GM12874 (cell line): ENCODE measurements at regions not wholly inside any gene's neighbourhood (a gene's known extent, or its start where the extent isn't known, plus 50 kb on each side); places are given as distances from the start of the nearest gene placed in this dataset.

Experiments used
- TF ChIP-seq, protein P1 (sequence below): IDR thresholded peaks from 2 replicates; pipeline ENCODE4 v1.5.1; 2011; ENCODE audit warnings: low read depth, mild to moderate bottlenecking, control low read depth, low read length, moderate library complexity; ENCODE audit not compliant: insufficient read depth

DNA sequence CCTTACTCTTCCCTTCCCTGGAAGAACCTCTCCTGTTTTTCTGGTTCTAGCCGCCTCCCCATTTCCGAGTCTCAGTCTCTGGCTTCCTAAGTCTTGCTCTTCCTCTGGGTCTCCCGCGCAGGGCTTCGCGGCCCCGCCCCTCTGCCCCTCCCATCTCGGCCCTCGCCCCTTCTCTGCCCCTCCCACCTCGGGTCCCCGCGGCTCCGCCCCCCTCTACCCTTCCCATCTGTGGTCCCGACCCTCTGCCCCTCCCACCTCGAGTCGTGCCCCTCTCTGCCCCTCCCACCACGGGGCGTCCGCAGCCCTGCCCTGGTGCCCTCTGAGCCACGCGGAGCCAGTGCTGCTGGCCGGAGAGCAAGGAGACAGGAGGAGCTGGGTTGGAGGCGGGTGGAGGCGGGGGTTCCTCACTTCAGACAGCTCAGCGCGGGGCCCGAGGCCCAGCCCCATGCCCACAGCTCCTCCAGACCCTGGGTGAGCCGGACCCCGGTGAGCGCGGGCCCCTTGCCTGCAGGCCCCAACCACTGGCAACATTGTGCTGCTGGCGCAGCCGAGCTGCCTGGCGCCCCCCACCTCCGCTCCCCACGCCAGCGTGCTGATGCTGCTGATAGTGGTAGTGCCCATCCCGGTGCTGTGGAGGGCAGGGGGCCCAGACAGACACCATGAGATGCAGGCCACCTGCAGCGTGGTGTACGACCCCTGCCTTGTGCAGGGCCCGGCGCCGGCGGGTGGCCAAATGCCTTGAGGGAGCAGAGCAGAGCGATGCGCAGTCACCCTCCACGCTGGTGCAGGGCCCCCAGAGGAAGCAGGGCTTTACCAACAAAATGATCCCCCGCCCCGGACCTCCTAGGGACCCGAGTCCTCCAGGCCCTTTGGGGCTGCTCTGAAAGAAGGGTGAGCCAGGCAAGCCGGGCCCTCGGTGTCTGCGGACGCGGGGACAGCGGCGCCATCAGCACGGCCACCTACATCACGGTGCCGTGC lies 2115.3 kb downstream of the TP53TG3F start:
- TF ChIP-seq, protein P1, sequence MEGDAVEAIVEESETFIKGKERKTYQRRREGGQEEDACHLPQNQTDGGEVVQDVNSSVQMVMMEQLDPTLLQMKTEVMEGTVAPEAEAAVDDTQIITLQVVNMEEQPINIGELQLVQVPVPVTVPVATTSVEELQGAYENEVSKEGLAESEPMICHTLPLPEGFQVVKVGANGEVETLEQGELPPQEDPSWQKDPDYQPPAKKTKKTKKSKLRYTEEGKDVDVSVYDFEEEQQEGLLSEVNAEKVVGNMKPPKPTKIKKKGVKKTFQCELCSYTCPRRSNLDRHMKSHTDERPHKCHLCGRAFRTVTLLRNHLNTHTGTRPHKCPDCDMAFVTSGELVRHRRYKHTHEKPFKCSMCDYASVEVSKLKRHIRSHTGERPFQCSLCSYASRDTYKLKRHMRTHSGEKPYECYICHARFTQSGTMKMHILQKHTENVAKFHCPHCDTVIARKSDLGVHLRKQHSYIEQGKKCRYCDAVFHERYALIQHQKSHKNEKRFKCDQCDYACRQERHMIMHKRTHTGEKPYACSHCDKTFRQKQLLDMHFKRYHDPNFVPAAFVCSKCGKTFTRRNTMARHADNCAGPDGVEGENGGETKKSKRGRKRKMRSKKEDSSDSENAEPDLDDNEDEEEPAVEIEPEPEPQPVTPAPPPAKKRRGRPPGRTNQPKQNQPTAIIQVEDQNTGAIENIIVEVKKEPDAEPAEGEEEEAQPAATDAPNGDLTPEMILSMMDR = no peak

- TF ChIP-seq, protein P1 = no peak
These were observed 2116.0 kb downstream of the TP53TG3F start for GRCh38 chr16:35575432-35575821.

- TF ChIP-seq, protein P1 = no peak
These were observed 2126.0 kb downstream of the TP53TG3F start for GRCh38 chr16:35585411-35585810.

DNA sequence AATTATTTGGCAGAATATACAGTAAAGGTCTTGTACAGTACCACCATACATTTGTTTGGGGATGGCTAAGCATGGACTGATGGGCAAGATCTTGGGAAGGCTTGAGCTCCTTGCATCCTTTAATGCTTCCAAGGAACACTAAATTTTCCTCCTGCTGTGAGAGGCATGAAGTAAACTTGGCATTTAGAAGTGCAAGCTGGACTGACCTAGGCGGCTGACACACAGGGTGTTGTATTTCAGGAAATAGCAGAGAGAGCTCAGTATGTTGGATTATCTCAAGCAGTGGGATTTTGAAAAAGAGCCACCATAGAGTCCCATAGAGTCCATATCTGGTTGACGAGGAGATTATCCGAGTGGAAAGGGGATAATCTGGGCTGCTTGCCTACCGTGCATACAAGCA lies 2137.1 kb downstream of the TP53TG3F start:
- TF ChIP-seq, protein P1 = no peak

DNA sequence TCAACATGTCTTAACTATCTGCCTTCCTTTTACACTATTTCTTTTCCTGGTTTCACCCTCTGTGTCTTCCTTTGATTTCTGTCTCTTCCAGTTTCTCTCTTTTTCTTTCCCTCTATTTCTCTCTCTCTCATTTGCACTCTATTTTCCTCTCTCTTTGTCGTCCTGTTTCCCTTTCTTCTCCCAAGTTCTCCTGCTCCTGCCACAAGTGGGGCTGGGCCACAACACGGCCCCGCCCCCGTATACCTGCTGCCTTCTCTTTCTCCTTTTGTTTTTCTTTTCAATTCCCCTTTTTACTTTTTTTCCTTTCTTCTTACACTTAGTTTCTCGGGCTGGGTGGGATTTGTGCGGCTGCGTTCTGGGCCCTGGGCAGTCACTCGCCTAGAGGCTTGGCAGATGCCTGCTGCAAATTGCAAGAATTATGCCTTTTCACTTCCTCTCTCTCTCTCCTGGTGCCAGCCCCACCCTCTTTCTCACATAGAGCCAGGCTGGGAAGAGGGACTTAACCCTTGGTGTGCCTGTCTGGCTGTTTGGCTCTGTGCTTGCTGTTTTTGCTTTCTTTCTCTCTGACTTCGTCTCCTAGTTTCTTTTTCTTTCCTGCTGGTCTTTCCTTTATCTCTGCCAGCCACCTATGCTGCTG lies 2139.4 kb downstream of the TP53TG3F start:
- TF ChIP-seq, protein P1 = no peak

- TF ChIP-seq, protein P1 = no peak
These were observed 2140.2 kb downstream of the TP53TG3F start for GRCh38 chr16:35599429-35600160.

GRCh38 chr16:35602116-35602515 lies 2142.7 kb downstream of the TP53TG3F start:
- TF ChIP-seq, protein P1 = no peak
